ENCODE measurements at regions not wholly inside any gene's neighbourhood (a gene's known extent, or its start where the extent isn't known, plus 50 kb on each side); places are given as distances from the start of the nearest gene placed in this dataset.
A peak's percentile ranks its signal among the peaks of the same experiment; 100 is the strongest.

DNA sequence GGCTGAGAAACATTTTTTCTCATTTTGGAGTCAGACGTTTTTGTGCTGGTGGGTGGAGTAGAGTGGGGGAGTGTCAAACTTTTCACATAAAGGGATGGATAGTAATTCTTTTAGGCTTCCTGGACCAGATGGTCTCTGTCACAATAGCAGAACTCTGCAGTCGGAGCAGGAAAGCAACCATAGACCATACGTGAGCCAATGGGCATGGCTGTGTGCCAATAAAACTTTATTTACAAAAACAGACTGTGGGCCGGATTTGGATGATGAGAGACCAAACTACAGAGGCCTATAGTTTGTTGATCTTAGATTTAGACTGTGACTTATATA is 70.8 kb upstream of the SLC22A23 start:
- DNase-seq (ENCODE audit: low read depth): no peak

DNA sequence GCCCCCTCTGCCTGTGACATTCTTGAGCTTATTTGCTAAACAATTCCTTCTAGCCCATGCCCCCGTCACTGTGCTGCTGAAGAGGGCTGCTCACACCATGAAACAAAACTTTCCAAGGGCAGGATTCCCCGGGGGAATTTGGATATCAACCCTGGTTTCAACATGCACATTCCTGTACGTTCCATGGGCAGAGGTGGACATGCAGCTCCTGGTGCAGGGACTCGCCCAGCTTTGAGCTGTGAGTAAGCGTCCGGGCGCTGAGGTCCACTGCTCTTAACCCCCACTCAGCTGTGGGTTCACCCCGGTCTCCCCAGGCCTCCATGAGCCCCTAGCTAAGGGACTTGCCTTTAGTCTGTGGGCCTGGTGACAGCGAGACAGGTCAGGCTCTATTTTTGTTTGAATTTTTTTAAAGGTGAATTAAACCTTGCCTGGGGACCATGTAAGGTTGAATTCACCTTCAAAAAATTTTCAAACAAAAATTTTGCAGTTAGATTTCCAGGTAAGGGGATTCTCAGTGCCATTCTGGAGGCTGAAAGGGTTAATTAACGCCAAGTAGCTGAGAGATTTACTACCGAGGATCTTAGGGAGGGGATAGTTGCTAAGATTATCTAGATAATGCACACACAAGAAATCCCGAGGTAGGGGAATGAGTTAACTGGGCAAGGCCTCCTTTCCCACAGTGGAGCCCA is 70.3 kb upstream of the SLC22A23 start:
- no peak for DNase-seq (ENCODE audit: low read depth)

DNA sequence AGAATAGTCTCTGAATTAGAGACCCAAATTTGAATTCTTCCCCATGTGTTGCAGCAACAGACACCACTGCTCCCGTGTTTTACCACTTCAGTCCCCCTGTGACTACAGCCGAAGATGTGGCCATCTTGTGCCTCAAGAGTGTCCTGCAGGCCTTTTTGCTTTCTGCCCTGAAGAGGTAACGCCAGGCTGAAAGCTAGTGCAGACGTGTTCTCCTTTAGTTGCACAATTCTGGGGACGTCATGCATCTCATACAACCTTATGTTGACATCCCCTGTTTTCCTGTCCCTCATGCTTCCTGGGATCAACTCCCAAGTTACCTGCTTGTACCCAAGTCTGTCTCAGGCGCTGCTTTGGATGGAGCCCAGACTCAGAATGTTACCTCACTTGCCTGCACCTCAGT is 69.1 kb upstream of the SLC22A23 start:
- DNase-seq (ENCODE audit: low read depth): no peak

DNA sequence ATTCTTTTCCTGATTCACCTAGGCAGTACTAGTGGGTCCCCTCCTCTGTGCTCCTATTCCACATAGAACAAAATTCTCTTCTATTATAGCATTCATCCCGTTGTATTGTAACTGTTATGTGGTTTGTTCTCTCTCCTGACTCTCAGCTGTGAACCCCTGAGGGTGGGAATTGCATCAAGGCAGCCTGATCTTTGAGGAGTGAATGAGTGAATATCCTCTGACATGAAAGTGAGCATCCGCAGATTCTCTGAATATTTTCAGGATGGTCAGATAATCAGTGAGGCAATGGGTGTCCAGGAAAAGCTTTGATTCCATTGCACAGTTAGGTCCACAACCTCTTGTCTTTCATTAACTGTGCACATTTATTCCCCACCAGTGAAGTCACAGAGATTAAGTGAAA is 67.6 kb upstream of the SLC22A23 start:
- no peak for DNase-seq (ENCODE audit: low read depth)

DNA sequence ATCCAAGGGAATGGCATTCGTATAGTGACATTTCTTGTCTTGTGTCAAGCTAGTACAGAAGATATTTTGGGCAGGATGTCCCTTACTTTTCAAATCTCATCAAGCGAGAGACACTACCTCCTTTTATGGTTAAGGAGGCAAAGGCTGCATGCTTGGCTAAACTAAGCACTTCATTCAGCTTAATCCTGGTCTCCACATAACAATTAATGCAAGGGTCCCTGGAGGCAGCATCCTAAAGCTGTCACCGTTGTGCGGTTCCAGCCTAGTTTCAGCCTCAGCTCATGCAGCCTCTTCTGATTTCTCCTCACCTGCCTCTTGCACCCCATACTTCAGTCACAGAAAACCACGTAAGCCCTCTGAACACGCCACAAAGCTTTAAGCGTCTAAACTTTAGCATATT is 67.1 kb upstream of the SLC22A23 start:
- no peak for DNase-seq (ENCODE audit: low read depth)

DNA sequence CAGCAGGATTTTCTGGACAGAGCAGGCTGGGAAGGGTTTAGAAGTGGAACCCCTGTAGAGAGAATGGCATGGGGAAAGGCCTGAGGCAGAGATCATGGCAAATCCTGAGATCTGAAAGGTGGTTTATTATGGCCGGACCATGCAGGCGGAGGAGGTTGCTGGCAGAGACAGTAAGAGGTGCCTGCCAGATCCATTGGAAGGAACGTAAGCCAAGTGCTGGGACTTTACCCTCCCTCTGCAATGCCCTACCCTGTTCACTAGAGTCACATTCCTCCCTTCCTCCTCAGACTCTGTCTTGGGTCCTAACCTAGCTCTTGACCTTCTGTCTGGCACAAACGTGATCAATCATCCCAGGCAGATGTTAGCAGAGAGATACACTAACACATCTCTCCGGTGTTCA is 66.4 kb upstream of the SLC22A23 start:
- no peak for DNase-seq (ENCODE audit: low read depth)

DNA sequence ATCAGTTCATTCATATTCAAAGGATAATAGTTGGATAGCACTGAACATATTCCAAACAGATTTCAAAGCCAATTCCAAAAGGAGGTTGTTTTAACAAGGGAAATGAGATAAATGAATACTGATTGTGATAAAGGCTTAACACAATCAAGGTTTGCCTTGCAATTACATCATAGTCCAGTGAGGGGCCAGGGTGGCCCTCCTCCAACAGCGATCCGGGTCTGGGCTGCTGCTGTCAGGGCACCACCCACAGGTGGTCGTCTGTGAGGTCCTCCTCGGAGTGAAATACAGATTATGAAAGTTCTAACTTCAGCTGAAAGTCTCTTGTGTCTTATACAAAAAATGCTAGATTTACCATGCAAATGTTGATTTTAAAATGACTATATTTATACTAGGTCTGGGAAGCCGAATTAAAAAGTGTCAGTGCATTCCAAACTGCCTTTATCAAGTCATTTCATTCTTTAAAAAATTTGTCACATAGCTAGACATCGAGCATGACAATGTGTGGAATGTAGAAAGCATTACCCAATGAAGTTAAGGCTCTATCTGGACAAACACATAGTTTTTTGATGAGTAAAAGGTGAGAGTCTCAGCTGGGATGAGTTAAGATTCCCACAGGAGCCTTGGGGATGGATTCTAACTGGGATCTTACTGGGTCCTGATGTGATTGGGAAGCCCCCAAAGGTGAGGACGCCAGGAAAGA is 65.9 kb upstream of the SLC22A23 start:
- peak; percentile 34 for DNase-seq (ENCODE audit: low read depth)

DNA sequence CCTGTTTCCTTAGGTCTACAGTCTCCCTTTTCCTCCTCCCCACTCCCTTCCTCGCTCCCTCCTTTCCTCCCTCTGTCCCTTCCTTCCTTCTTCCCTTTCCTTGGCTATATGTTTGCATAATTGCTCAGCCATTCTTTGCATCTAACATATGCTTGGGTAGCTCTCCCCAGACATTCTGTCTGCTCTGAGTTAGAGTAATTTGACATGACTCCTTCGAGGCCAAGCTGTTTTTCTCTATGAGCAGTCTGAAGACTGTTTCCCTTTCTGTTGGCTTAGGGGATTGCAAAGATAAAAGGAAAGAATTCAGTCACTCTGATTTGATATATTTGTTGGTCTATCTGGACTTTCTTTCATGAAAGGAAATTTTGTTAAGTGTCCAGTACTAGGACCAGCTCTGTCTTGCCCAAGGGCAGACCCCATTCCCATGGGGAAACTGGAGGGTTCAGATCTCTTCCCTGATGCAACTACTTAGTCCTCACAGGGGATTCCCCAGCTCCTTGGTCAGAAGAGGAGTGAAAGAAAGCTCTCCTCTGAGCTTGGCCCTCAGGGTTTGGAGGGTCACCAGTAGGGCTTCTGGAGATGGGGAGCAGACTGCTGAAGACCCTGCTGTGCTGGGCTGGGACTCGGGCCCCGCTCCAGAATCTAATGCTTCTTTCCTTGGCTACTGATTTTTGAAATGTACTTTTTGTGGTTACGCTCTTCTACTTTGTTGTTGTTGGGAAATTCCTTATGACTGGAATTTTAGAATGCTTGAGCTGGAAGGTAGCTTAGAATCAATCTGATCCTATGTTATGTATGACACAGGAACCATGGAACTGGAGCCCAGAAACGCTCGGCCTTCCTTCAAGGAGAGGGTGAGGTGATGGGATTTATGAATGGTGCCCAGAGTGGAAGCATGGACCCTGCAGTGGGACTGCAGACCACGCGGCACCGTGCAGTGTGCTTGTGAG is 63.7 kb upstream of the SLC22A23 start:
- DNase-seq (ENCODE audit: low read depth): no peak

DNA sequence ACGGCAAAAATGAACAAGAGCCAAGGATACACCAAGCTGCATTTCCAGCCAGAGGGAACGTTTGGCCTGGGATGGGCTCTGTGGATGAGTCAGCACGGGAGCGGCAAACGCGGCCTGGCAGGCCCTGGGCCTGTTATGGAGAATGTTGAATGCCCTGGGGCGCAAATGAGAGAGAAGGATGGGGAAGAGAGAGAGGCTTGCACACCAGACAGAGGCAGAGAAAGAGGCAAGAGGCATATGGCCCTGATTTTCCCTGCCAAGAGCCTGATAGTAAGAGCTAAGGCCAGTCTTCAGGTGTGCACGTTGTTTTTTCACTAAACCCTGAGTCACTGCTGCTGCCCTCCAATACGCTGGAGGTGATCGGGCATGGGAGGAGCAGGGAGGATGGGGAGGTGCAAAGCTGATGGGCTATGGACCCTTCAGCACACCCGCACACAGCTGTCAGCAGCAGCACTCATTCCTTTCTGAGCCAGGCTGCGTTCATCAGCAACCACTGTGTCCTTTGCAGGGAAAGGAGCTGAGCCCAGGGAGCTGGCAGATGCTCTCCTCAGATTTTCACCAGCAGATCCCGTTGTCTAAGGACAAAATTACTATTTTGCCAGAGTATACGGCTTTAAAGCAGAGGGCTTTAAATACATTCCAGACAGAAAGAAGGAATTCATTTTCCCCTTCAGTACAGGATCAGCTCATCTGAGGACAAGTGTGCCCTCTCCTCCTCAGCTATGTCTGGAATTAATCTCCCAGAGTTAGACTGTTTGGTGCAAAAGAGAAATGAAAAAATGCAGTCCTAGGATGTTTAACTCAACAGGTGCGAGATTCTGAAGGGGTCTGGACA is 61.7 kb upstream of the SLC22A23 start:
- peak; percentile 80 for DNase-seq (ENCODE audit: low read depth)

DNA sequence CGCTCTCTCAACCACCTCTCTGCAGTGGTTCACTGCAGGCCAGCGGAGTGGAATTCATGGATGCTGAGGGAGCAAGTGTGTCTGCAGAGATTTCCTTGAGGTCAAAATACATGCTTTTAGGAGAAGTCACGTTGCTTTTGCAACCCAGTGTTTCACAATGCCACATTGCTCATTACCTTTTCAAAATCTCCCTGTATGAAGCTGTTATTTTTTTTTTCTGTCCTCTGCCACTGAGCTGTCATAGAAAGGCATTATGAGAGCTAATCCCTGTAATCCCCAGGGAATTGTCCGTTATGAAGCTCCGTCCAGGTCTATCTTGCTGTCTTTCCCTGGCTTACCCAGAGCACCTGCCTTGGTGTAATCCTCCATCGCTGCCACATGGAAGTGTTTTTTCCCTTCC is 60.5 kb upstream of the SLC22A23 start:
- peak; percentile 90 for DNase-seq (ENCODE audit: low read depth)

DNA sequence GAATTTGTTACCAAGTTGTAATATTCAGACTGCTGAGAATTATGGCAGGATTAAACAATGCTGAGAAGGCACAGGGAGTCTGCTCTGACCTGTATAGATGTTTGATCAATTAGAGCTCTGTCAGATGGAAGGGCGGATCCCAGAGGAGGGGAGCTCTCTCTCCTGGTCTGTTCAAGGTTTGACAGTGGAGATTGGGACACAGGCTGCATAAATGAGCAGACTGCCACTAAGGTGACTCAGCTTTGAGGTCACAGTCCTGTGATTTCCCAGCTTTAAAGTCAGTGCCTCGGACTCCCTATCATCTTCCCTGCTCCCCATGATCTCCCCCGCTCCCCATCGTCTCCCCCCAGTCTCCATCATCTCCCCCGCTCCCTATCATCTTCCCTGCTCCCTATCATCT is 59.2 kb upstream of the SLC22A23 start:
- no peak for DNase-seq (ENCODE audit: low read depth)

DNA sequence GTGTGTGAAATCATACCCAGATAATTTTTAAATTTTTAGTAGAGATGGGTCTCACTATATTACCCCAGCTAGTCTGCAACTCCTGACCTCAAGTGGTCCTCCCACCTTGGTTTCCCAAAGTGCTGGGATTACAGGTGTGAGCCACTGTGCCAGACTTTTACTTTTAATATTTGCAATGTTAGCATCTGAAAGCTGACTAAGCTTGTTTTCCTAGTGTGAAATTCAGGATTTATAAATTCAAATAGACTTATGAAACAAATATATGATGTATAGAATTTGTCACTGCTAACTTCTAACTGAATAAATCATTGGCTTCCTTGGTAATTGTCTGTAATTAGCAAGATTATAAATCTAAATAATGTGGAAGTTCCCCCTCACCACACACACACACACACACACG is 58.8 kb upstream of the SLC22A23 start:
- no peak for DNase-seq (ENCODE audit: low read depth)

DNA sequence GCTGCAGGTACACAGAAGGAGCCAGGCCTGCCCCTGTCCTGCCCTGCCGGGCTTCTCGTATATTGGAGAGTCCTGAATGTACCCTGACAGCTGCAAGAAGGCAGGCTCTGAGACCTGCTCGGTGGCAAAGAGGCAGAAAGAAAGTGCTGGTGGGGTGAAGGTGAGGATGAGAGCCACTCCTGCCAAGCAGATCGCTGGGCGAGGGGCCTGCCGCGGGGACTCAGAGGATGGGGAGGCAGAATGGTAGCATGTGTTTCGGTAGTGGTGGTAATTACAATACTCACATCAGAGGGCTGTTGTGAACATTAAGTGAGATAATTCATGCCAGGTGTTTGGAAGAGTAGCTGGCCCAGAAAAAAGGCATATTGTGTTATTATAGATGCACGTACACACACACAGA is 56.6 kb upstream of the SLC22A23 start:
- no peak for DNase-seq (ENCODE audit: low read depth)

DNA sequence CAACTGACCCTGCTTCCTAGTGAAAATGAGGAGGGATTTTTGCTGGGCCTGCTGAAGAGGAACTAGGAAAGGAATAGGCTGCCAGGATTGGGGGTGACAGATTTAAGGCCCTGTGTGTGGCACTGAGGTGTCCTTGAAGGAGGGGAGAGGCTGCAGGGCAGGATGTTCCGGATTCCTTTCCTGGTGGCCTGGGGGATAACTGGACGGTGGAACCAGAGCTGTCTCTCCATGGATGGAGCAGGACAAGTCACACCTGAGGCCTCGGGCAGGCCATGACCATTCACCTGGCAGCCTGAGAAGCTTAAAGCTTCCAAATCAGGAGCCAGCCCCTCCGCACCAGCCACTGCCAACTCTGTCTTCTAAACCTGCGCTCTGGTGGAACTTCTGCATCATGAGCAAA is 56.0 kb upstream of the SLC22A23 start:
- DNase-seq (ENCODE audit: low read depth): no peak

DNA sequence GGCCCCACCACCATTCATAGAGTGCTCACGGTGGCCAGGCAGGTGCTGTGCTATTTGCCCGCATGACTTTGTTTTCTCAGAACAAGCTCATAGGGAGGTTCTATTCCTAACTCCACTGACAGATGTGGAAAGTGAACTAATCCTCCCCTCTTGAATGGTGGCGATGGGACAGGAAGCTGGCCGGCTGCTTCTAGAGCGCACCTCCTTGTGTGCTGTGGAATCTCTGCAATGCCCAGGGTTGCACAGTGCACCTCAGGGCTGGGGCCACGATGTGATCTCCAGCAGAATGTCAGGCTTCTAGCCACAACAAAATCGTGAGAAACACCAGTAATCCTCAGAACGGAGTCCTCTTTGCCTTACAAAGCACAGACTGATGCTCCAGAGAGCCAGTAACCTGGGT is 53.8 kb upstream of the SLC22A23 start:
- DNase-seq (ENCODE audit: low read depth): no peak

DNA sequence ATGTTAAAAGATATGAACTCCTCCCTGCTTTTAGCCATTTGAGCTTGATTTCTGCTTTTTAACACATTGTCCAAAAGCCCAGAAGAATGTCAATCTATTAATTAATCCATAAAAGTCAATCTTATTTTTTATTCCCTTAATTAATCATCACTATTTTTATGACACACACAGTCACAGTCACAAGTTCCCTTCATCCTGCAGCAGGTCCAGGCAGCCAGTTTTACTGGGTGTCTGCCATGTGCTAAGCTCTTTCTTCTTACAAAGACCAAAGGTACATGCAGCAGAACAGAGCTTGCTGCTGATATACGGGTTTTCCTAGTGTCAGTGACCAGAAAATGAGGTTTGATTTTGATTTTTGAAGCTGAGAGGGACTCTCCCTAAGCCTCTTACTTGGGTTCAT is 53.3 kb upstream of the SLC22A23 start:
- DNase-seq (ENCODE audit: low read depth): no peak

DNA sequence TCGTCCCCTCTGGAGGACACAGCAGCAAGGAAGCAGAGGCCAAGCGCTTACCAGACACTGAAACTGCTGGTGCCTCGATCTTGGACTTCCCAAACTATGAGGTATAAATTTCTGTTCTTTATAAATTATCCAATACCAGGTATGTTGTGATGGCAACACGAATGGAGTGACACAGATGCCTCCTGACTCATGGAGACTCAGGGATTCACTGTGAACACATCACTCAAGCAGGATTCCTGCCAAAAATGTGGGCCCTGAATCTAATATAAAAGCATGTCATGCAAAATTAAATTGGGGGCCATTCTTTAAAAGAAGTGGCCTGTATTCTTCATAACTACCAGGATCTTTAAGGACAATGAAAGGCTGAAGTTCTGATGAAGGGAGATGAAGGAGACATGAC is 52.5 kb upstream of the SLC22A23 start:
- peak; percentile 56 for DNase-seq (ENCODE audit: low read depth)

DNA sequence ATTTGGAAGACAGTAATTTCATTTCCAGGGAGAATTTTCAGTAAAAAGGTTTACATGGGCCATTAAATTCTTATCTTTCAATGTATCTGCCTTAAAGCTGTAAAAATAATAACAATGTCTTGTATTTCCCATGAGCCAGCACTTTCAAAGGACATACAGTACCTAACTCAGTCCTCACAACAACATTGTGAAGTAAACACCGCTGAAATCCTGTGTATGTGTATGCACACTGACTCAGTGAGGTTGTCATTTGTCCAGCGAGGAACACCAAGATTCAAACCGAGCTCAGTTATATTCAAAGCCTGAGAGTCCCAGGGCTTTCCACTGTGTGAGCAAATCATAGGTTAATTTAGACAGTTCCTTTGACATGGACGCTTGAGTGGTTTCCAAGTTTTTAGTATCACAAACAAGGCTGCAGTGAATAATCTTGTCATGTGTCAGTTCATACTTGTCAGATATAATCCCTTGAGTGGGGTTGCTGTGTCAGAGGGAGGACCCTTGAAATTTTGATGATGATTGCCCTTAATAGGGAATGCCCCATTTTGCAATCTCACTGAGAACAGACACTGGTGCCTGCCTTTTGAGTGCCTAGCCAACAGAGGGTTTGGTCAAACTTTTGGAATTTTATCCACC is 50.0 kb upstream of the SLC22A23 start:
- no peak for DNase-seq (ENCODE audit: low read depth)
